ENCODE measurements at regions not wholly inside any gene's neighbourhood (a gene's known extent, or its start where the extent isn't known, plus 50 kb on each side); places are given as distances from the start of the nearest gene placed in this dataset.

- TF ChIP-seq CTCF (IDR thresholded peaks at IDR 0.05; ENCODE audit: extremely low read depth, insufficient read depth, missing control alignments): no peak
- in situ Hi-C loops (cut with MboI; ENCODE audit: low pct_unique_long_range_greater_than_20kb, low sequenced_read_pairs, unreplicated experiment): no loop called here
- no peak for DNase-seq (ENCODE audit: low spot score)
Measured at GRCh38 chr20:17161673-17162481, 65.0 kb upstream of the PCSK2 start.

GRCh38 chr20:17168026-17168612 lies 58.7 kb upstream of the PCSK2 start:
- no peak for TF ChIP-seq CTCF (IDR thresholded peaks at IDR 0.05; ENCODE audit: extremely low read depth, insufficient read depth, missing control alignments)
- in situ Hi-C loops (cut with MboI; ENCODE audit: low pct_unique_long_range_greater_than_20kb, low sequenced_read_pairs, unreplicated experiment): no loop called here
- no peak for DNase-seq (ENCODE audit: low spot score)

- no peak for TF ChIP-seq CTCF (IDR thresholded peaks at IDR 0.05; ENCODE audit: extremely low read depth, insufficient read depth, missing control alignments)
- in situ Hi-C loops (cut with MboI; ENCODE audit: low pct_unique_long_range_greater_than_20kb, low sequenced_read_pairs, unreplicated experiment): no loop called here
- no peak for DNase-seq (ENCODE audit: low spot score)
Measured at GRCh38 chr20:17169585-17170136, 57.2 kb upstream of the PCSK2 start.

GRCh38 chr20:17171746-17172280 lies 55.0 kb upstream of the PCSK2 start:
- DNase-seq (ENCODE audit: low spot score): no peak
- no peak for TF ChIP-seq CTCF (IDR thresholded peaks at IDR 0.05; ENCODE audit: extremely low read depth, insufficient read depth, missing control alignments)
- in situ Hi-C loops (cut with MboI; ENCODE audit: low pct_unique_long_range_greater_than_20kb, low sequenced_read_pairs, unreplicated experiment): no loop called here

GRCh38 chr20:17172836-17173516 lies 53.9 kb upstream of the PCSK2 start:
- DNase-seq (ENCODE audit: low spot score): no peak
- no peak for TF ChIP-seq CTCF (IDR thresholded peaks at IDR 0.05; ENCODE audit: extremely low read depth, insufficient read depth, missing control alignments)
- in situ Hi-C loops (cut with MboI; ENCODE audit: low pct_unique_long_range_greater_than_20kb, low sequenced_read_pairs, unreplicated experiment): no loop called here

All from GM13977 (cell line).